GM18499 (cell line): ENCODE measurements at regions not wholly inside any gene's neighbourhood (a gene's known extent, or its start where the extent isn't known, plus 50 kb on each side); places are given as distances from the start of the nearest gene placed in this dataset.

ENCODE experiments used
- ATAC-seq: cut with Tn5 transposase; IDR thresholded peaks from one replicate; pipeline ENCODE4 v1.9.1; 2021; ENCODE audit warnings: moderate number of reproducible peaks; ENCODE audit not compliant: insufficient read depth, unreplicated experiment

DNA sequence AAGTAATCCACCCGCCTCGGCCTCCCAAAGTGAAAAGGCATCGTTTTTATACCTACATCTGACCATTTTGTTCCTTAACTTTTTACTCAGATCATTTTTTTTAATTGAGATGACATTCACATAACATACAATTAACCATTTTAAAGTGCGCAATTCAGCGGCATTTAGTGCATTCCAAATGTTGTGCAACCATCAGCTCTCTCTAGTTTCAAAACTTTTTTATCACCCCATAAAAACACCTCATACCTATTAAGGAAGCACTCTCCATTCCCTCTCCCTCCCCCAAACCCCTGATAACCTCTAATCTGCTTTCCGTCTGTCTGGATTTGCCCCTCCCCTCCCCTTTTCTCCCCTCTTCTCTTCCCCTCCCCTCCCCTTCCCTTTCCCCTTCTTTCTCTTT, 310.1 kb downstream of the UACA start:
- ATAC-seq = no peak

DNA sequence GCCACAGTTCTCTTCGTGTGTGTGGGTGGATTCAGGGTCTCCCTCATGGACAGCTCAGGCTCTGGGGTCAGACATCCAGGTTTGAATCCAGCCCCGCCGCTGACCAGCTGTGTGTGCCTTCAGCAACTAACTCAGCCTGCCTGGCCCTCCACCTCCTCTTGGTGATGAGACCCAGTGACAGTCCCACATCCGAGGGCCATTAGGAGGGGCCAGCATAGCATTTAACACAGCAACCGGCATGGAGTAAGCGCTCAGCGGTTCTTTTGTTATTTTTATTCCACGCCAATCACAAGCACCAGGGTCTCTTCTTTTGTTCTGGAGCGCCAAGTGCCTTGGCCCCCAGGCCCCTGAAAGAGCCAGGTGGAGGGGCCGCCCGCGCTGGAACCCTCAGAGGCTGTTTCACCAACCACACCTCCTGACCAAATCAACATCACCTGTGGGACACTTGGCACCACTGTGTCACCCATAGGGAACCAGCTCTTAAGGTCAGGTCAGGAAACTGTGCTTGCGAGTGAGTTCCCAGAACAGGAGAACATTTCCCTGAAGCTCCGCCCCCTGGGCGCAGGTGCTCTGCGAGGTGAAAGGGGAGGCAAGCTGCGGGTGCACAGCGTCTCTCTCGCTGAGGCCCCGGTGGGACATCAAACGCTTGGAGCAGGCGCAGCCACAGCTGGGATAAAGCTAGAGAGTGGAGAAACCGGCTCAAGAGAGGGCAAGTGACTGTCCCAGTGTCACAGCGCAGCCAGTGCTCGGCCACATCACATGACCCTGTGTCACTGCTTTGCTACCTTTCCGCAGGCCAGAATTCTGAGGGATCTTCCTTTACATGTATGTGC, 311.3 kb downstream of the UACA start:
- ATAC-seq = no peak

DNA sequence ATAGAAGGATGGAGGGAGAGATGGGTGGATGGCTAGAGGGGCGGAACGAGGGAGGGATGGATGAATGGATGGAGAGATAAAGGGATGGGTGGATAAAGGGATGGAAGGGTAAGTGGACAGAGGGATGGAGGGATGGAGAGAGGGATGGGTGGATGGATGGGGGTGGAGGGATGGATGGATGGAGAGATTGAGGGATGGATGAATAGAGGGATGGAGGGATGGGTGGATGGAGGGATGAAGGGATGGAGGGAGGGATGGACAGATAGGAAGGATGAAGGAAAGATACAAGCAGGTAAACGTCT, 313.3 kb downstream of the UACA start:
- no peak for ATAC-seq

DNA sequence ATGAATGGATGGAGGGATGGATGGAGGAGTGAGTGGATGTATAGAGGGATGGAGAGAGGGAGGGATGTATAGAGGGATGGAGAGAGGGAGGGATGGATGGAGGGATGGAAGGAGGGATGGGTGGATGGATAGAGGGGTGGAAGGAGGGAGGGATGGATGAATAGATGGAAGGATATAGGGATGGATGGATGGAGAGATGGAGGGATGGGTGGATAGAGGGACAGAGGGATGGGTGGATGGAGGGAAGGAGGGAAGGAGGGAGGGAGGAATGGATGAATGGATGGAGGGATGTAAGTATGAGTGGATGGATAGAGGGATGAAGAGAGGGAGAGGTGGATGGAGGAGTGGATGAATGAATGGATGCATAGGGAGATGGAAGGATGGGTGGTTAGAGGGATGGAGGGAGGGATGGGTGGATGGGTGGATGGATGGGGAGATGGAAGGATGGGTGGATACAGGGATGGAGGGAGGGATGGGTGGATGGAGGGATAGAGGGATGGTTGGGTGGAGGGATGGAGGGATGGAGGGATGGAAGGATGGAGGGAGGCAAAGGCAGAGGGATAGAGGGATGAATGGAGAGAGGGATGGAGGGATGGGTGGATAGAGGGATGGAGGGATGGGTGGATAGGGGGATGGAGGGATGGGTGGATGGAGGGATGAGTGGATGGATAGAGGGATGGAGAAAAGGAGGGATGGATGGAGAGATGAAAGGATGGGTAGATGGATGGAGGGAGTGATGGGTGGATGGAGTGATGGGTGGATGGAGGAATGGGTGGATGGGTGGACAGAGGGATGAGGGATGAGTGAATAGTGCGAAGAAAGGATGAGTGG, 313.8 kb downstream of the UACA start:
- ATAC-seq = no peak

DNA sequence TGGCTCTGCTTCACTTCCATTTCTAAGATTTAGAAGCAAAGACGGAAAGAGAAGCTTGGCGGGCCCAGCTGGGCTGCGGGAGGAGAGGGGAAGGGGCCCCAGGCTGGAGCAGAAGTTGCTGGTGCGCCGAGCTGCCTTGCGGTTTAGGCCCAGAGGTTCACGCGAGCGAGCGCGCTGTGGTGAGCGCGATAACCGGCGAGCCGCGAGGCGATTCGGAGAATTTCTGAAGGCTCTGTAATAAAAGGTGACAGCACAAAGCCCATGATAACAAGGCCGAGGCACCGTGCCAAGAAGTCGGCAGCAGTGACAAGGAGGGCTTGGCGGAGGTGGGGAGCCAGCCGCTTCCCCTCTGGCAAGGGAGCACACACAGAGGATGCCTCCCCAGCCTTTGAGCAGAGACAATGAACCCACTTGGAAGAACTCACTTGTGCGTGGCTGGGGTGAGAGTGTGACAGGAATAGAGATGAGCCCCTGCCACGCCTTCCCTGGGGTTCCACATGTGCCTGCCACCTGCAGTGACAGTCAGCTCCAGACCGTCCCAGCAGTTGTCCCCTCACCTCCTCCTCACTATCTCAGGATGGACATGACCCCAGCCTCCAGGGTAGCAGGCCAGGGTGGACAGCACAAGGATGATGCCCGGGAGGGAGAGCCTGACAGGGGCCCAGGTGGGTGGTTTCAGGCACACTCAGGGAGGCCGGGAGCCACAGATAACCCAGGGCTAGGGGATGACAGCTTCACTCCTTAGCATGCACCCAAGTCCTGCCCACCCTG, 315.2 kb downstream of the UACA start:
- no peak for ATAC-seq

DNA sequence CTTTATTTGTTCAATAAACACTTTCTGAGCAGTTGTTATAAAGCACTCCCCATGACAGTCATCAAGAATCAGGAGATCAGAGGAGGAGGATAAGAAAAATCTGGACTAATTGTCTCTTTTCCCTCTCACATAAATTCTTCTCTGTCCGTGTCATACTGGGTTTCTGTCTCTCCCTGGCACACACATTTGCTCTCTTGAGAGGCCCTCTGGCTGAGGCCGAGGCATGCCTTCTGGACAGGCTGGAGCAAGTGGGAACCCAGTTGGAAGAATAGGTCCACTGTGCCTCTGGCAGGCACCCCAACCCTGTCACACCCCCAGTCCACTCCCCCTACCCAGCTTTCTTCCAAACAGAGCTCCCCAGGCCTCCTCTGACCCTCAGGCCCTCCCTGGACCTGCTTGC, 315.8 kb downstream of the UACA start:
- no peak for ATAC-seq

DNA sequence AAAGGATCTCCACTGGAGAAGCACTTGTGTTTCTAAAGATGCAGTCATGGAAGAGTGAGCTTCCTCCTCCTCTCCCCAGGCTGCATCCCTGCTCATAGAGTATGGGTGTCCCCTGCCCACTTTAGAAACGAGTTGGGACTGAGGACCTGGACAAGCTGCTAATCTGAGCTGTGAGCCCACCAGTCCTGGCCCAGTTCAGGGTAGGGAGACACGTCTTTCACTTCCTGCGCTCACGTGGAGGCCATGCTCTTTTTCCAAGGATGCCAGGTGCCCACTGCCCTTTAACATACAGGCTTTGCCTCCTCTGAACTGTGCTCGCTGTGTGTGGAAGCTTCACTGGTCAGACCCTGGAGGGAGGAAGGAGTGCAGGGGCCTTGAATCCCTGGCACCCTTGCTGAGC, 316.3 kb downstream of the UACA start:
- no peak for ATAC-seq

DNA sequence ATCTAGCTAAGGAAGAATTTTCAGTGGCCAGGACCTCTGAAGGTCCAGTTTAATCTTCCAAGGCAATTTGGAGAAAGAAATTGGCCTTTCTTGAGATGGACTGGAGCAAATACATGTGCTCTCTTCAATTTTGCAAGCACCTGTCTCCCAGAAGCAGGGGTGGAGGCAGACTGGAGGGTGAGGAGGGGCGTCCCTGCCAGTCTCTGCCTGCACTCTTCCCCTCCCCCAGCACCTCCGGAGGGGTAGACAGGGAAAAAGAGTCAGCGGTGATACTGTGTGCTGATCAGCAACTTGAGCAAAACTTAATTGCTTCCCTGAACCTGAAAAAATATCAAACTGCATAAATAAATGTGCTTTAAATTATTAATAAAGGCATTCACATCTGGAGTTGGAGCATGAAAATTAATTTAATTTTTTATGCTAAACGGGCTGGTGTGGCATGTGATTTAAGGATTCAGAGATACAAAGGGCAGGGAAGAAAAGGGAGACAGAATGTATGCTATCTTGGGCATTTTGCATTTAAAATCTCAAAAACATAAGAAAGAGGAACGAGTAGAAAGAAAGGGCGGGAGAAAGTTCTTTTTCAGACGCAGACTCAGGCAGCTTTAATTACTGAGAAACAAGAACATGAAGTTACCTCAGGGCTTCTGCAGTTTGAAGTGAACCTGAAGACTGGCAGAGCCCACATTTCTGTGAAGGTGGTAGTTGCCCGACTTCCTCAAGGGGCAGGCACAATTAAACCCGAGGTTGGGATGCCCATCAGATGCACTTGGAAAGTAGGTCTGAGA, 319.7 kb downstream of the UACA start:
- no peak for ATAC-seq

DNA sequence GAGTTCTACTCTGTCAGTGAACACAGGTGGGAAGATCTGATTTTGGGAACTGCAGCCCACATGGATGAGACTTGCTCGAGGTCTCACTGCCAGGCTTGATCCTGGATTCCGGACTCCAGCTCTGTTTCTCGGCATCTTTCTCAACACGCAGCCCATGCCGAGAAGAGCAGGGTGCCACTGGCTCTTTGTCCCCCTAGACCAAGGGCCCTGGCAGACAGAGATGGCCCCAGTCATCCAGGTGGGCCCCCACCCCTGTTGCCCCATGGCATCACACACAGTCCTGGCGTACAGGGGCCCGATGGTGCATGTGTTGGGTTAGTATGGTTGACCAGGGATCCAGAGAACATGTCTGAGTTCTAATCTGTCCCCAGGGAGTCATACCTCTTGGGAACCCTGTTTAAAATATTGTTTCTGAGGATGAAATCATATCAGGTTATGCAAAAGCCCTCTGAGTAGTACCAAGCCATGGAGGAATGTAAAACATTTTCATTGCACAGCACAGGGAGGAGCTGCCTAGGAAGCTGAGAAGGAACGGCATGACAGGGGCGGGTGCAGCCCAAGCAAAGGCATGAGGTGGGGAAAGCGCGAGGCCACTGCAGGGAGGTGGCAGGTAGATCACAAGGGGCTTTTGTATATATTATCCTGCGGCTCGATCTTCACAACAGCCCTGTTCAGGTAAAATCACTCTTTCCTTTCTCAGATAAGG, 320.6 kb downstream of the UACA start:
- no peak for ATAC-seq

DNA sequence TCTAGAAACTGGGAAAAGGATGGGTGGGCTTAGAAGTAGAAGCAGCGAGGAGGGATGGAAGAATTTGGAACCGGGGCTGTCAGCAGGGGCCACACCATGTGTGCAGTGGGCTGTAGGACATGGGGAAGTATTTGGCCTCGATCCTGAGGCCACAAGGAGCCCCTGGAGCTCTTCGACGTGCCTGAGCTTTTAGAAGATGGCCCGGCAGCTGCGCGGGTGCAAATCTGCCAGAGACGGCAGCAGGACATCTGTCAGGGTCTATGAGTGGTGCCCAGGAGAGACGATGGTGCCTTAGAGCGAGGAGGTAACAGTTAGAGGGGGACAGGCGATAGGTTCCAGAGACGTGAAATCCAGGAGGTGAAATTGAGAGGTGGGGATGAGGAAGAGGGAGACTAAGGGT, 321.1 kb downstream of the UACA start:
- no peak for ATAC-seq

DNA sequence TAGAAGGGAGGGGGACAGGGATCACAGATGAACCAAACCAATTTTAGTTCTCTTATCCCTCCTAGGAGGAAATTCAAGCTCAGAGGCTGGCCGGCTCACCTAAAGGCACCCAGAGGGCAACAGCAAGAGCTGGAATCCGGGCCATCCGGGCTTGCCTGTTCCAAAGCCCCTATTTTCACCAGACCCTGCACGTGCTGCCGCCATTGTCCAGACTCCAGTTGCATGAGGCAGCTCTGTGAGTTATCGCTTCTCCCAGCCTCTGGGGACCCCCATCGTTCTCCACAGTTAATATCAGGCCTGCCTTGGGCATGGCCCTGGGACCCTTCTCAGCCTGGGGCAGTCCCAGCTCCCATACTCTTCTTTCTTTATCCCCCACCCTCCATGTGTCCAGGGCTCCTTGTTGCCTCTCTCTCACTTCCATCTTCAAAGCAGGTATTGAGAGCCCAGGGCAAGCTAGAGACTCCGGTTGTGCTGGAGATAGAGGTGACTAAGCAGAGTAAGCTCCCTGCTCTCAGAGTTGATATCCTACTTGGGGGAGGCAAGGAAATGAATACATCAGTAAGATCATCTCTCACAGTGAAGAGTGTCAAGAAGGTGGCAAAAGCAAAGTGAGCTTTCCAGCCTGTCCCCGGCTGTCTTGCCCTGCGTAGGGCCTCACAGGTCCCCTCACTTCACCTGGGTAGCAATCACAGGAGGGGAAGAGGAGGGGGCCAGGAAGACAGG, 322.8 kb downstream of the UACA start:
- ATAC-seq = no peak

DNA sequence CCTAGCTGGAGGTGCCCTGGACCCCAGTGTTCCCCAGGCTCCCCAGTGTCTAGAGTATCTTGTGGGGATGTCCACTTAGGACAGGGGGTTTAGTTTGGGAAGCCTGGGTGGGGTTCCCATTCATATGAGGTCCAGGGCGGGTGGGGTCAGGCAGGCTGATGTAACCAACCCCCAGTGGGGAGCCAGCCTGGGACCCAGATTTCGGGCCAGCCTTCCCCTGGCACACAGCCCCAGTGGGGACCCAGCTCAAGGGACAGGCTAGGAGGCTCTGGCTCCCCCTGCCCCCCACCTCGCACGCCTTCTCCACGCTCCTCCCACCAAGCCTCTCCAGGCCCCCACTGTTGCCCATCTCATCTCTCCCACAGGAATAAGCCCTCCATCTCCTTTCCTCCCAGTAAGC, 323.5 kb downstream of the UACA start:
- ATAC-seq = no peak

DNA sequence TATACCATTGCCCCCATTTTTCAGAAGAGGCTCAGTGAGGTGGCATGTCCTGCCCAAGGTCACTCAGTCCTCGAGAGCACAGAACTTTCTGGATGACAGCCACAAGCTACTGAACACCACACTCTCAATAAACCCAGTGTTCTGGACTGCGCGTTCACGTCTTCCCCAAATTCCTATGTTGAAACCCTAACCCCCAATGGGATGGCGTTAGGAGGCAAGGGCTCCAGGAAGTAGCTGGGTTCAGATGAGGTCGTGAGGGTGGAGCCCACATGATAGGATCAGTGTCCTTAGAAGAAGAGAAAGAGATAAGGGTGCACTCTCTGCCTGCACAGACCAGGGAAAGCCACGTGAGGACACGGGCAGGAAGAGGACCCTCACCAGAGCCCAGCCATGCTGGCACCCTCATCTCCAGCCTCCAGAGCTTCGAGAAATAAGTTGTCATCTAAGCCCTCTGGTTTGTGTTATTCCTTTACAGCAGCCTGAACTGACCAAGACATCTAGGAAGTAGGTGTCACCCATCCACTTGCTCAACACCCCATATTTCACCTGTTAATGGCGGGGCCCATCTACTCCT, 324.0 kb downstream of the UACA start:
- no peak for ATAC-seq

DNA sequence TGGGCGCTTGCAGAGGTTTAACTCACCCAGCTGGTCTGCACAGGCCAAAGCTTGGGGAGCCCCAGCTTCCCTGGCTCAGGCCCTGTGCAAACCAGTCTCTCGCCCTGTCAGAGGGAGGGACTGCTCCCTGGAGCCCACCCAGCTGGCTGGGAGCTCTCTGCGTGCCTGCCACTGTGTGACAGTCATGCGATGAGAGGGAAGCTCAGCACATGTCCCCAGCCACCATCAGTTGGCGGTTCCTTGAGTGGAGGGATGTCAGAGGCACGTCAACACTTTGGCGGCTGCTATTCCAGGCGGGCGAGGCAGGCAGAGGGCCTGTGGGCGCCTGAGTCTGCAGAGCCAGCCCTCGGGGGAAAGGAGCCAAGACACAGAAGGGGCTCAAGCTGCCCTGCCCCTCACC, 324.6 kb downstream of the UACA start:
- ATAC-seq = no peak

DNA sequence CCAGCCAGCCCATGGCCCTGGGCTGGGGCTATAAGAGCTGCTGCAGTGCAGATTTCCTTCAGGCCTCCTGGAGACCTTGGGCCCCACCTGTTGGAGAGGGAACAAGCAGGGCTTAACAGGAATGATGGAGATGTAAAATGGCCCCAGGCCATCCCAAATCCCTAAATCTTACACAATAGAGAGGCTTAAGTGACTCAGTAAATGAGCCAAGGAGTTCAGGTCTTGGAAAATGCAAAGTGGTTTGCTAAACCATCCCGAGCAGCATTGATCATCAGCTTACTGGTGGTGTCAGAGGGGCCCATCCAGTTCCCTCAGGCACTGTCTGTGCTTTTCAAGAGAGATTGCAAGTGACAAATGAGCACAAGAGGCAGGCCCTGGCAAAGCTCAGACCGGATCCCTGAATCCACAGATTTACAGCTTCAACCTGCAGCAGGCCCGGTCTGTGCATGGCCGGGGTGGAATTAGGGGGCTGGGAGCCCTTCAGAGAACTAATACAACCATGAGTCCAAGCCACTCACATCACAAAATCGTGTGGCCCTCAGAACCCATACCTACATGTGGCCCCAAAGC, 325.4 kb downstream of the UACA start:
- ATAC-seq = no peak

DNA sequence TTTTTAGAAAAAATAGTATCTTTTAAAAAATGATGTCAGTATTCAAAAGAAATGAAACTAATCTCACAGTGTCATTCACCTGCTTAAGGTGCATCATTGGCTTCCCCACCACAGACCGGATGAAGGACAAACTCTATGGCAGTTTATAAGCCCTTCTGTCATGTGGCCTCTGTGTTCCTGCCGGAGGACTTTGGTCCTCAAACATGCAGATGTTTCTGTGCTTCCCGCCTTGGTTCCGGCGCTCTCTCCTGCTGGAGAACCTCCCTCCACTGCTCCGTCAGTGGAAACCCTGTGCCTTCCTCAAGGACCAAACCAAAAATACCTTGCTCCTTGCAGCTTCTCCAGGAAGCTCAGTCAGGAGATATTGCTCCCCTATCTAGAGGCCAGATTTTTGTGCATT, 326.3 kb downstream of the UACA start:
- no peak for ATAC-seq

DNA sequence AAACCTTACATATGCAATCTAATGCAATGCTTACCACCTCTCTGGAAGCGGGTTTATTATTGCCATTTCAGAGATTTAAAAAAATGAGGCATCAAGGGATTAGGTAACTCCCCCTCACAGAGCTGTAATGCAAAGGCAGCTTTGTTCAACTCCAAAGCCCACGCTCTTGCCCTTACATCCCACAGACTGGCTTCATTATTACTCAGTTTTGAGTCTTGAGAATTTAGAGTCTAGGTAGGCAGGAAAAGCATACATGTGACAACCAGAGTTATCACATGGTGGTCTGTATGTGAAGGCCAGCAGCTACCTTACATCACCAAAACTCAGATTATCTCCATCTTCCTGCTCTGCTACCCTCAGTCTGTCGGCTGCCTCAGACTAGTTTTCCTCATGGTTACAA, 326.9 kb downstream of the UACA start:
- ATAC-seq = no peak

DNA sequence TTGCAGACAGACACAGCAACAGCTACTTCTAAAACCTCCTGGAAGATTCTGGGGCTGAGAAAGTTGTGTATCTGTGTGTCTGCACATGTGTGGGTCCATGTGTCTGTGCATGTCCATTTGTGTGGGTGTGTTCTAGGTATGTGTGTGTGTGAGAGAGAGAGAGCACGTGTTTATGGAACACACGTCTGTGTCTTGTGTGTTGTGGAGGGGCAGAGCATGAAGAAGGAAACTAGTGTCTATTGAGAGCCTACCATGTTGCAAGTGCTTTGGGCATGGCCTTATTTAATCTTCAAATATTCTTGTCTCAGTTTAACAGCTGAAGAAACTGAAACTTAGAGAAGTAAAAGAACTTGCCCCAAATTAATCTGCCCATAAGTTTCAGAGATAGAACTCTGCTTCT, 327.5 kb downstream of the UACA start:
- no peak for ATAC-seq

DNA sequence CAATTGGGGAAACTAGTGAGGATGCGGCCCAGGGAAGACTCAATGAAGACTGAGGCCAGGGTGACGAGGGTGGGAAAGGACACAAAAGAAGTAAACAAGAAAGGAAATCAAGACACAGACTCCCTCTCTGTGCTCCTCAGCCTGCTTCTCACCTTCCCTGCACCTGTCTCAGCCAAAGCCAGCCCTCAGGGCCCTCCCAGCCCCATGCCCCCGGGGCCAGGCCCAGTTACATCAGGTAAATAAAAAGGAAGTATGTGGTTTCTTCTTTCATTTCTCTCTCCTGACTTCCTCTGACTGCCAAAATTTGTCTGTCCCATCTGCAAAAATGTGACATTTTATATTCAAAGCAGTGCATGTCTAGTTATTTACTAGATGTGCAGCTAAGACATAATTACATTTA, 328.0 kb downstream of the UACA start:
- no peak for ATAC-seq
